Hematopoietic multipotent progenitor cell (in vitro differentiated cells): ENCODE measurements at regions not wholly inside any gene's neighbourhood (a gene's known extent, or its start where the extent isn't known, plus 50 kb on each side); places are given as distances from the start of the nearest gene placed in this dataset.

Source experiments
- DNase-seq, 3 donors: peaks; one replicate each; pipeline ENCODE4 v3.0.0-alpha.2; 2011 to 2015; ENCODE audit warnings: low read depth in 2 of 3, low spot score in 2 of 3

GRCh38 chr2:200052627-200053026, 97.2 kb downstream of the MAIP1 start:
- no peak for DNase-seq

- DNase-seq = no peak
Measured at GRCh38 chr2:200054681-200055468, 99.5 kb downstream of the MAIP1 start.

GRCh38 chr2:200056105-200056504, 100.7 kb downstream of the MAIP1 start:
- no peak for DNase-seq

GRCh38 chr2:200063155-200063554, 107.8 kb downstream of the MAIP1 start:
- no peak for DNase-seq

GRCh38 chr2:200064879-200065278, 109.5 kb downstream of the MAIP1 start:
- no peak for DNase-seq

GRCh38 chr2:200065477-200065876, 110.1 kb downstream of the MAIP1 start:
- DNase-seq = no peak

GRCh38 chr2:200066417-200066816, 111.0 kb downstream of the MAIP1 start:
- no peak for DNase-seq

GRCh38 chr2:200068642-200069041, 113.3 kb downstream of the MAIP1 start:
- no peak for DNase-seq

- DNase-seq = no peak
Measured at GRCh38 chr2:200077210-200077650, 121.8 kb downstream of the MAIP1 start.

- no peak for DNase-seq
Measured at GRCh38 chr2:200077838-200078237, 122.5 kb downstream of the MAIP1 start.

- no peak for DNase-seq
Measured at GRCh38 chr2:200079356-200079755, 124.0 kb downstream of the MAIP1 start.

- DNase-seq = no peak
Measured at GRCh38 chr2:200081236-200081635, 125.9 kb downstream of the MAIP1 start.

GRCh38 chr2:200081811-200082210, 126.4 kb downstream of the MAIP1 start:
- DNase-seq = no peak

- no peak for DNase-seq
Measured at GRCh38 chr2:200084036-200084435, 128.7 kb downstream of the MAIP1 start.

GRCh38 chr2:200086911-200087310, 131.5 kb downstream of the MAIP1 start:
- no peak for DNase-seq

GRCh38 chr2:200087451-200087850, 132.1 kb downstream of the MAIP1 start:
- DNase-seq = no peak

GRCh38 chr2:200089040-200089755, 133.8 kb downstream of the MAIP1 start:
- DNase-seq = no peak

- no peak for DNase-seq
Measured at GRCh38 chr2:200089756-200090109, 134.4 kb downstream of the MAIP1 start.

GRCh38 chr2:200090683-200091082, 135.3 kb downstream of the MAIP1 start:
- no peak for DNase-seq

GRCh38 chr2:200091126-200091525, 135.7 kb downstream of the MAIP1 start:
- DNase-seq = no peak

GRCh38 chr2:200092235-200092634, 136.9 kb downstream of the MAIP1 start:
- no peak for DNase-seq

GRCh38 chr2:200095436-200095835, 140.1 kb downstream of the MAIP1 start:
- no peak for DNase-seq
